ENCODE measurements at regions not wholly inside any gene's neighbourhood (a gene's known extent, or its start where the extent isn't known, plus 50 kb on each side); places are given as distances from the start of the nearest gene placed in this dataset.
A peak's percentile ranks its signal among the peaks of the same experiment; 100 is the strongest.

GRCh38 chr10:107341281-107341680 is 176.8 kb upstream of the SORCS1 start:
- H3K27ac Mint-ChIP-seq, result no peak overlapping the region

GRCh38 chr10:107340326-107340725 is 175.8 kb upstream of the SORCS1 start:
- Mint-ChIP-seq H3K36me3 (no peaks in the 10 kb centered on the region), H3K27ac (peak overlapping the region; percentile 5), H3K27me3 (peaks cover 26% of the 10 kb centered on the region), H3K9me3 (peaks cover 4% of the 10 kb centered on the region), H3K4me1 (ENCODE audit: unreplicated experiment) (no peaks in the 10 kb centered on the region), H3K4me3 (no peak overlapping the region)
- no peak for TF ChIP-seq CTCF (conservative IDR thresholded peaks at IDR 0.05)
- no peak for DNase-seq (ENCODE audit: extremely low spot score, unreplicated experiment)

More at GRCh38 chr10:107341281-107341680, 176.8 kb upstream of the SORCS1 start:
- Mint-ChIP-seq H3K4me1 (ENCODE audit: unreplicated experiment) (no peaks in the 10 kb centered on the region), H3K36me3 (no peaks in the 10 kb centered on the region), H3K4me3 (no peak overlapping the region), H3K27me3 (peaks cover 20% of the 10 kb centered on the region), H3K9me3 (peaks cover 4% of the 10 kb centered on the region)
- DNase-seq (ENCODE audit: extremely low spot score, unreplicated experiment), result no peak
- no peak for TF ChIP-seq CTCF (conservative IDR thresholded peaks at IDR 0.05)

- TF ChIP-seq CTCF (conservative IDR thresholded peaks at IDR 0.05), result no peak
- no peak for DNase-seq (ENCODE audit: extremely low spot score, unreplicated experiment)
- Mint-ChIP-seq H3K9me3 (peaks cover 4% of the 10 kb centered on the region), H3K4me3 (no peak overlapping the region), H3K27ac (no peak overlapping the region), H3K27me3 (peaks cover 31% of the 10 kb centered on the region), H3K4me1 (ENCODE audit: unreplicated experiment) (no peaks in the 10 kb centered on the region), H3K36me3 (no peaks in the 10 kb centered on the region)
Observed at GRCh38 chr10:107336061-107336460, 171.6 kb upstream of the SORCS1 start.

- Mint-ChIP-seq H3K27me3 (peaks cover 12% of the 10 kb centered on the region), H3K27ac (no peak overlapping the region), H3K36me3 (no peaks in the 10 kb centered on the region), H3K9me3 (no peaks in the 10 kb centered on the region), H3K4me3 (no peak overlapping the region), H3K4me1 (ENCODE audit: unreplicated experiment) (no peaks in the 10 kb centered on the region)
- DNase-seq (ENCODE audit: extremely low spot score, unreplicated experiment), result no peak
- no peak for TF ChIP-seq CTCF (conservative IDR thresholded peaks at IDR 0.05)
Observed at GRCh38 chr10:107317592-107317991, 153.1 kb upstream of the SORCS1 start.

- Mint-ChIP-seq H3K9me3 (no peaks in the 10 kb centered on the region), H3K36me3 (no peaks in the 10 kb centered on the region), H3K4me3 (no peak overlapping the region), H3K4me1 (ENCODE audit: unreplicated experiment) (no peaks in the 10 kb centered on the region), H3K27ac (no peak overlapping the region), H3K27me3 (peaks cover 14% of the 10 kb centered on the region)
- no peak for TF ChIP-seq CTCF (conservative IDR thresholded peaks at IDR 0.05)
- no peak for DNase-seq (ENCODE audit: extremely low spot score, unreplicated experiment)
Observed at GRCh38 chr10:107303203-107303602, 138.7 kb upstream of the SORCS1 start.

GRCh38 chr10:107299606-107300005 is 135.1 kb upstream of the SORCS1 start:
- H3K27ac Mint-ChIP-seq, result no peak overlapping the region
- peaks cover 9% of the 10 kb centered on the region for H3K27me3 Mint-ChIP-seq
- no peak overlapping the region for H3K4me3 Mint-ChIP-seq
- no peak for DNase-seq (ENCODE audit: extremely low spot score, unreplicated experiment)
- TF ChIP-seq CTCF (conservative IDR thresholded peaks at IDR 0.05), result no peak
- H3K9me3 Mint-ChIP-seq, result no peaks in the 10 kb centered on the region
- H3K4me1 Mint-ChIP-seq (ENCODE audit: unreplicated experiment), result no peaks in the 10 kb centered on the region
- no peaks in the 10 kb centered on the region for H3K36me3 Mint-ChIP-seq

Data from type B pancreatic cell (in vitro differentiated cells).